HepG2 (cell line): ENCODE measurements at regions not wholly inside any gene's neighbourhood (a gene's known extent, or its start where the extent isn't known, plus 50 kb on each side); places are given as distances from the start of the nearest gene placed in this dataset.

Experiments used
- ATAC-seq: fragments of 200-7000 bp; cut with Tn5 transposase; 3 replicates; pipeline ENCODE4 v1.9.1; 2020; ENCODE audit warnings: mild to moderate bottlenecking, moderate library complexity
- BruUV-seq: library from RNA; stranded (reverse); fragments of 400-500 nt; replicated peaks from 2 replicates; lab custom pipeline; 2021; lab: Mats Ljungman, UMichigan
- CTCF ChIA-PET: fragments of 300-600 bp; formaldehyde crosslinking; extraction: SDS; loops from one replicate; lab custom pipeline; 2021; ENCODE audit warnings: low total read pairs, inconsistent platforms, low intra/inter-chr PET ratio; lab: Yijun Ruan, JAX
- POLR2A ChIA-PET: fragments of 350-600 bp; sonication (Branson Sonifier 250); formaldehyde crosslinking; loops from one replicate; lab custom pipeline; 2020; ENCODE audit warnings: antibody characterized with exemption, inconsistent platforms; lab: Yijun Ruan, JAX
- DNase-seq: peaks from one replicate; pipeline ENCODE4 v3.0.0-alpha.2; 2015; ENCODE audit warnings: low spot score
- FAIRE-seq: peaks from 3 replicates; lab custom pipeline; 2011; peaks lifted over from hg19 to GRCh38; lab: Jason Lieb, UNC
- H2AFZ ChIP-seq: one replicate; pipeline ENCODE4 v1.6.1; 2011; ENCODE audit warnings: low read length, inconsistent platforms
- H3K27ac ChIP-seq: fragments of 300-600 bp; 3 replicates; pipeline ENCODE4 v1.8.0; 2011; ENCODE audit warnings: mixed run types, mild to moderate bottlenecking, mixed read lengths, low read length, inconsistent platforms; ENCODE audit not compliant: insufficient read depth; ENCODE audit errors: extremely low read length
- H3K27me3 ChIP-seq, 2 experiments: fragments of 200-600 bp in 1 of 2; 2 replicates in 1 of 2; 3 replicates in 1 of 2; pipeline versions ENCODE4 v1.6.0 to v1.8.0; 2011; ENCODE audit warnings: low read length in 2 of 2, mild to moderate bottlenecking in 2 of 2, moderate library complexity in 2 of 2, inconsistent platforms in 1 of 2; ENCODE audit not compliant: insufficient read depth in 2 of 2, control insufficient read depth in 1 of 2
- H3K36me3 ChIP-seq, 2 experiments: fragments of 200-600 bp in 1 of 2; replicated peaks in 1 of 2; 2 replicates in 1 of 2; 3 replicates in 1 of 2; pipeline versions ENCODE4 v1.5.1 to v1.8.0; 2011; ENCODE audit warnings: low read length in 2 of 2, inconsistent platforms in 1 of 2; ENCODE audit not compliant: insufficient read depth in 2 of 2, control insufficient read depth in 1 of 2
- H3K4me1 ChIP-seq: 2 replicates; pipeline ENCODE4 v1.5.1; 2012; ENCODE audit warnings: low read length, inconsistent platforms; ENCODE audit not compliant: insufficient read depth
- H3K4me2 ChIP-seq: 2 replicates; pipeline ENCODE4 v1.6.0; 2011; ENCODE audit warnings: low read depth, low read length, inconsistent platforms
- H3K4me3 ChIP-seq, 3 experiments: fragments of 200-600 bp in 1 of 3; sonication (generic), shearing (Covaris generic) in 1 of 3; replicated peaks in 1 of 3; 2 replicates each; pipeline ENCODE4 v1.5.1; 2011 to 2016; ENCODE audit warnings: low read length in 3 of 3, inconsistent platforms in 2 of 3, low read depth in 2 of 3, mild to moderate bottlenecking in 2 of 3, control low read depth in 1 of 3, mixed read lengths in 1 of 3; ENCODE audit not compliant: insufficient read depth in 1 of 3
- H3K79me2 ChIP-seq: one replicate; pipeline ENCODE4 v1.6.1; 2011; ENCODE audit warnings: low read length, inconsistent platforms; ENCODE audit not compliant: insufficient read depth
- H3K9ac ChIP-seq: 2 replicates; pipeline ENCODE4 v1.6.0; 2011; ENCODE audit warnings: mild to moderate bottlenecking, low read depth, low read length, inconsistent platforms; ENCODE audit not compliant: insufficient read depth
- H3K9me3 ChIP-seq: 2 replicates; pipeline ENCODE4 v1.5.1; 2012; ENCODE audit warnings: mild to moderate bottlenecking, low read length
- H4K20me1 ChIP-seq: 2 replicates; pipeline ENCODE4 v1.6.0; 2011; ENCODE audit warnings: inconsistent platforms, mild to moderate bottlenecking, low read length, moderate library complexity; ENCODE audit not compliant: insufficient read depth
- CBX2 ChIP-seq, 2 experiments: fragments of 200-600 bp in 1 of 2; sonication (generic); formaldehyde crosslinking in 1 of 2; IDR thresholded peaks; 2 replicates each; pipeline versions ENCODE4 v1.7.0 to v1.8.1; 2018 to 2022; ENCODE audit warnings: low read depth in 2 of 2, low read length in 1 of 2, mild to moderate bottlenecking in 1 of 2, missing genetic modification reagents in 1 of 2
- HIVEP1 ChIP-seq: sonication (generic); formaldehyde crosslinking; IDR thresholded peaks from 2 replicates; pipeline ENCODE4 v1.4.0; 2020; ENCODE audit warnings: mild to moderate bottlenecking, missing genetic modification reagents
- KDM5B ChIP-seq: sonication (generic); formaldehyde crosslinking; IDR thresholded peaks from 2 replicates; pipeline ENCODE4 v1.4.0; 2020; ENCODE audit warnings: missing genetic modification reagents, mild to moderate bottlenecking, borderline replicate concordance
- KMT2B ChIP-seq: IDR thresholded peaks from 2 replicates; pipeline ENCODE4 v1.6.1; 2016; ENCODE audit warnings: missing genetic modification reagents, missing compliant biosample characterization
- NRL ChIP-seq: sonication (generic); formaldehyde crosslinking; IDR thresholded peaks from 2 replicates; pipeline ENCODE4 v1.5.0; 2020; ENCODE audit warnings: missing genetic modification reagents, mild to moderate bottlenecking, moderate library complexity, borderline replicate concordance
- SMYD3 ChIP-seq: sonication (generic); formaldehyde crosslinking; IDR thresholded peaks from 2 replicates; pipeline ENCODE4 v1.8.1; 2023; ENCODE audit warnings: mild to moderate bottlenecking, missing genetic modification reagents
- TAF1 ChIP-seq: sonication (generic); formaldehyde crosslinking; IDR thresholded peaks from 2 replicates; pipeline ENCODE4 v1.4.0; 2020; ENCODE audit warnings: missing genetic modification reagents
- TSC22D2 ChIP-seq: sonication (generic); formaldehyde crosslinking; IDR thresholded peaks from 2 replicates; pipeline ENCODE4 v1.5.1; 2020; ENCODE audit warnings: missing genetic modification reagents, mild to moderate bottlenecking, borderline replicate concordance
- ZBTB49 ChIP-seq: sonication (generic); formaldehyde crosslinking; IDR thresholded peaks from 2 replicates; pipeline ENCODE4 v1.4.0; 2020; ENCODE audit warnings: missing genetic modification reagents, borderline replicate concordance
- ZNF253 ChIP-seq: sonication (generic); formaldehyde crosslinking; IDR thresholded peaks from 2 replicates; pipeline ENCODE4 v1.8.0; 2022; ENCODE audit warnings: mild to moderate bottlenecking, missing genetic modification reagents, borderline replicate concordance
- ZNF691 ChIP-seq: sonication (generic); formaldehyde crosslinking; IDR thresholded peaks from 2 replicates; pipeline ENCODE4 v1.4.0; 2020; ENCODE audit warnings: missing genetic modification reagents, low read depth, mild to moderate bottlenecking, borderline replicate concordance
- ZNF766 ChIP-seq: sonication (generic); formaldehyde crosslinking; IDR thresholded peaks from 2 replicates; pipeline ENCODE4 v1.5.0; 2020; ENCODE audit warnings: missing genetic modification reagents, borderline replicate concordance
- ZNF781 ChIP-seq: sonication (generic); formaldehyde crosslinking; IDR thresholded peaks from 2 replicates; pipeline ENCODE4 v1.5.1; 2020; ENCODE audit warnings: borderline replicate concordance, mild to moderate bottlenecking, missing genetic modification reagents; ENCODE audit errors: not compliant biosample characterization
- ZNF788 ChIP-seq: sonication (generic); formaldehyde crosslinking; IDR thresholded peaks from 2 replicates; pipeline ENCODE4 v1.5.0; 2020; ENCODE audit warnings: mild to moderate bottlenecking, missing genetic modification reagents, borderline replicate concordance
- ZNF83 ChIP-seq: sonication (generic); formaldehyde crosslinking; IDR thresholded peaks from 2 replicates; pipeline ENCODE4 v1.4.0; 2020; ENCODE audit warnings: missing genetic modification reagents, mild to moderate bottlenecking, borderline replicate concordance
- ZSCAN31 ChIP-seq: sonication (generic); formaldehyde crosslinking; IDR thresholded peaks from 2 replicates; pipeline ENCODE4 v1.5.0; 2020; ENCODE audit warnings: low read depth, mild to moderate bottlenecking, missing genetic modification reagents
- WGBS: methylation state at CpG from one replicate; pipeline ENCODE4 v1.1.6; 2017; ENCODE audit warnings: low lambda C conversion rate; 5-methylcytosine and 5-hydroxymethylcytosine counted together
- in situ Hi-C: cut with HindIII; loops from 2 replicates; pipeline ENCODE4 v1.10.0; 2017; ENCODE audit warnings: low pct_unique_long_range_greater_than_20kb; ENCODE audit not compliant: extremely low pct_ligation_motif_present
- intact Hi-C: fragments of 100-400 bp; cut with micrococcal nuclease; formaldehyde crosslinking; loops from one replicate; pipeline ENCODE4 v1.10.0; 2022; ENCODE audit not compliant: unreplicated experiment

GRCh38 chr6:19665613-19665909 lies 171.6 kb upstream of the ID4 start:
- Histone ChIP-seq H3K4me2 (no peak overlapping the region), H3K79me2 (no peaks in the 10 kb centered on the region), H3K4me1 (no peaks in the 10 kb centered on the region), H2AFZ (no peak overlapping the region), H3K36me3 (no peaks in the 10 kb centered on the region), H3K4me3 (no peak overlapping the region), H3K27me3 (no peaks in the 10 kb centered on the region; a peak in 1 of 5 replicates), H3K9ac (no peak overlapping the region), H3K9me3 (no peaks in the 10 kb centered on the region), H3K27ac (no peak overlapping the region), H4K20me1 (no peaks in the 10 kb centered on the region)
- intact Hi-C loops, result no loop called here
- TF ChIP-seq KDM5B (CRISPR knock-in tag), result no peak
- TF ChIP-seq ZBTB49, result no peak
- WGBS, result 0% methylated on average over 1 of the region's 1 CpG
- ChIA-PET CTCF (no interaction called here), POLR2A (no interaction called here)
- no TSS peak for BruUV-seq
- in situ Hi-C loops, result no loop called here
- no peak for DNase-seq
- FAIRE-seq, result no peak
- no peak for ATAC-seq

- H3K9ac ChIP-seq, result no peak overlapping the region
- DNase-seq, result no peak
- no peak for ATAC-seq
- H3K36me3 ChIP-seq, result no peaks in the 10 kb centered on the region
- in situ Hi-C loops, result no loop called here
- CTCF ChIA-PET, result no interaction called here
- no peaks in the 10 kb centered on the region for H3K9me3 ChIP-seq
- no TSS peak for BruUV-seq
- POLR2A ChIA-PET, result no interaction called here
- no peak overlapping the region for H3K4me3 ChIP-seq
- no peaks in the 10 kb centered on the region for H3K27me3 ChIP-seq
- no peaks in the 10 kb centered on the region for H3K79me2 ChIP-seq
- no peaks in the 10 kb centered on the region for H4K20me1 ChIP-seq
- H2AFZ ChIP-seq, result no peak overlapping the region
- FAIRE-seq, result no peak
- H3K4me2 ChIP-seq, result no peak overlapping the region
- intact Hi-C loops, result no loop called here
- H3K4me1 ChIP-seq, result no peaks in the 10 kb centered on the region
- no peak overlapping the region for H3K27ac ChIP-seq
- no peak for TF ChIP-seq ZNF781 (CRISPR knock-in tag)
- TF ChIP-seq ZNF788 (CRISPR knock-in tag), result no peak
- no peak for TF ChIP-seq ZNF253
- TF ChIP-seq TAF1 (CRISPR knock-in tag), result no peak
- no peak for TF ChIP-seq SMYD3 (CRISPR knock-in tag)
- TF ChIP-seq CBX2 (IDR thresholded peaks at IDR 0.05; ENCODE audit: low read depth, low read length), result no peak
- no peak for TF ChIP-seq CBX2 (CRISPR knock-in tag; IDR thresholded peaks at IDR 0.05; ENCODE audit: low read depth)
- TF ChIP-seq ZSCAN31, result no peak
- TF ChIP-seq NRL, result no peak
- TF ChIP-seq HIVEP1 (CRISPR knock-in tag), result no peak
- no peak for TF ChIP-seq ZNF83 (CRISPR knock-in tag)
- no peak for TF ChIP-seq KMT2B
- no peak for TF ChIP-seq TSC22D2
- no peak for TF ChIP-seq ZNF691 (CRISPR knock-in tag)
- TF ChIP-seq ZNF766 (CRISPR knock-in tag), result no peak
These were observed 168.5 kb upstream of the ID4 start for GRCh38 chr6:19668710-19669109.
